T-helper 1 cell (primary cell): ENCODE measurements at regions not wholly inside any gene's neighbourhood (a gene's known extent, or its start where the extent isn't known, plus 50 kb on each side); places are given as distances from the start of the nearest gene placed in this dataset.
"Not testable (repeated sequence)": the region's sequence is repeated elsewhere in the genome, so short reads cannot be mapped to it uniquely, and the experiment has no call there.

Source experiments
- DNase-seq, 5 donors: peaks; one replicate each; pipeline ENCODE4 v3.0.0-alpha.2; 2012 to 2020

DNA sequence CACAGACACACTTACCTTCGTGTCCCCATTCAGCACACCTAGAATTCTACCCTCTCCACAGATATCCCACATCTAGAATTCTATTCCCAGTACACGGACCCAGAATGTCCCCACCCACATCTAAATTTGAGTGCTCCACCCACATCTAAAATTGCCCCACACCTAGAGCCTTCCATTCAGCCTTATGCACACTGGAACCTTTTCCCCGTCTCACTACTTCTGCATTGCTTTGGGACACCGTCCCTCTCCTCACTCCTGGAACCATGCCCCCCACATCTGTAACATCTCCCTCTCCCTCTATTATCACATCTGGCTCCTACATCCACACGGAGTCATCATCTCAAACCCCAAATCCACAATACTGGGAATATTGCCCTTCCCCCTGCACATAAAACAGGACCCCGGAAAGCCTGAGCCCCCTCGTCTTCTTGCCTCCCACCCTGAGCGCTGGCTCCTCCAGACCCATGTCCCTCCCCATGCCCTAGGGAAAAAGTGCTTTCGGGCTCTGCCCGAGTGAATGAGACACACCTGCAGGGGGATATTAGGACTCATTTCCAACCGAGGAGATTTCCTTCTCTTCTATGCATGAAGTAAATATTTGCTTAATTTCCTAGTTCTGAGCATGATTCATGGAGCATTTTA is 125.8 kb upstream of the UNC5B start:
- DNase-seq: no peak

DNA sequence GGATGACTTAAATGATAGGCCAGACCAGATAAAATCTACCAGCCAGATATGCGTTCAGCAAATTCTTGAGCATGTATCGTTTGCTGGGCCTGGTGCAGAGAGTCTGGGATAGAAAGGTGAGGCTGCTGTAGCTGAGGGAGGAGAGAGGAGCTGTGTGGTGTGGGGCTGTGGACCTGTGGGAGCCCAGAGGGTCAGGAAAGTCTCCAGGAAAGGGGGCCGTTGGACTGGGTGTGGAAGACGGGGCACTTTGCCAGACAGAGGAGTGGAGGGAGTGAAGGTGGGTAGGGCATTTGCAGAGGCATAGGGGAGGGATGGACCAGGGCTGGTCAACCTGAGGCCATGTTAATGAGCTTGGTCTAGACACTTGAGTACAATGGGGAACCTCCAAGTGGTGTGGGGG is 124.7 kb upstream of the UNC5B start:
- no peak for DNase-seq

DNA sequence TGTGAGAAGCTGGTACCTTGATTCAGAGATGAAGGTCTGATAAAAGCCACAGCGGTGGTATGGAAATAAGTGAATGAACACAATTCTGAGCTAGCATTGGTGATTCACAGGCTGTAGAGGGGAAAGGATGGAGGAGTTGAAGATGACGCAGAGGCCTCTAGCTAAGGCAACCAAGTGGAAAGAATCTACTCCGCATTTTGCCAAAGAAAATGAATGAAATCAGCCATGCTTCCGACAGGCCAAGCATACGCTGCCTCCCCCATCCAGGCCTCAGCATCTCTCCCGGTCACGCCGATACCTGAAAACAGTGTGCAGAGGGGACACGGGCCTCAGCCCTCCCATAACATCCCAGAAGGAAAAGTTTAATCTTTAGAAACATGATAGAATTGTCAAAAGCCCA is 124.3 kb upstream of the UNC5B start:
- no peak for DNase-seq

DNA sequence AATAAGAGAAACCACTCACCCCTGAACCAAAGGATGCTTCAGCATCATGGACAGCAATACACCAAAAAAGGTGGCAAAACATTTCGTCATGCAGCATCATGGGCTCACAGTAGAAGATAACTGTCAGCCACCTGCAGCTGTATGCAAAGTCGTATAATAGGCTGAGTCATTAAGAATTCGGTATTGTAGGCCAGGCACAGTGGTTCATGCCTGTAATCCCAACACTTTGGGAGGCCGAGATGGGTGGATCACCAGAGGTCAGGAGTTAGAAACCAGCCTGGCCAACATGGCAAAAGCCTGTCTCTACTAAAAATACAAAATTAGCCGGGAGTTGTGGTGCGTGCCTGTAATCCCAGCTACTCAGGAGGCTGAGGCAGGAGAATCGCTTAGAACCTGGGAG is 123.8 kb upstream of the UNC5B start:
- not testable (repeated sequence) for DNase-seq

DNA sequence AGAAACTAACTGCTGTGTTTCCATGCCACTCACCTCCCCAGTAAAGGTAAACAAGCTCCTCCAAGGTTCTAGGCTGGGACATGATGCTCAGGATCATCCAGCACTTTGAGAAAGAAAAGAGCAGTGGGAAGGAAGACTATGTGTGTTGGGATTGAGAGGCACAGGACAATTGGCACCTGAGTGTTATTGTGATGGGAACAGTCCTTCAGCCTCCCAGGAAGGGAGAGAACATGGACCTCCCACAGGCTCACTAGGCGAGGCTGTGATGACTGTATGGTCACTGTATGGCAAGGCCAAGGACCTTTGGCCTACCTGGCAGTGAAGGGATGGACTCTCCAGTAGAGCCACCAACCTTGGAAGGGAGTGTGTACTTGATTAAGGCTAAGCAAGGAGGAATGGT is 123.2 kb upstream of the UNC5B start:
- DNase-seq: no peak

DNA sequence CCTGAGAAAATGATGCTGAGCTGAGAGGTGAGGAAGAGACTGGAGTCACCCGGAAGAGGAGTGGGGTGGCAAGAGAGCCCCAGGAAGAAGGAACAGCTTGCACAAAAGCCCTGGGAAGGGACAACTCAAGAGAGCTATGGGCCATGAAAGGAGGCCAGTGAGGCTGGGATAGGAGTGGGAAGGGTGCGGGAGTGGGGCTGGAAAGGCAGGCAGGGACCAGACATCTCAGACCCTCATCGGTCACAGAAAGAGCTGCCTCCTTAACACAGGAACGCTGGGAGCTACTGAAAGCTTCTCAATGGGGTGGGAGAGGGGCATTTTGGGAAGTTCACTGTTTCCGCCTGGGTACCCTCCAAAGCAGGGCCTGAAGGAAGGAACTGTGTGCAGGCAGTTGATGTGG is 122.0 kb upstream of the UNC5B start:
- no peak for DNase-seq

DNA sequence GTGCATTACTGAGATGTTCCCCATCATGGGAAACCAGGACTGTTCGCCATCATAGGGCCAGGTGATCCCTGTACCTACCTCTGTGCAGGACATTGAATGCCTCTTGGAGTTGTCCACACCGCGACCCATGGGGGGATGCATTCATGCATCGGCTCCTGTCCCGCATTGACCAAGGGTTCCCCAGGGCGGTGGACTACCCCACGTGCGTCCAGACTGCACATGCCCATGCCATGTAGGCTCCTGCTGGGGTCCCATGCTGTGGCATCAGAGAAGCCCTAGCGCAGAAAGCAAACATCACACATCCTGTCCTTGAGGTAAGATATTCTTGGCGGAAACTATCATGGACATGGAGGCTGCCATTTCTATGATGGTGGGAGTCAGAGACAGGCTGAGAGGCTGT is 121.6 kb upstream of the UNC5B start:
- no peak for DNase-seq

DNA sequence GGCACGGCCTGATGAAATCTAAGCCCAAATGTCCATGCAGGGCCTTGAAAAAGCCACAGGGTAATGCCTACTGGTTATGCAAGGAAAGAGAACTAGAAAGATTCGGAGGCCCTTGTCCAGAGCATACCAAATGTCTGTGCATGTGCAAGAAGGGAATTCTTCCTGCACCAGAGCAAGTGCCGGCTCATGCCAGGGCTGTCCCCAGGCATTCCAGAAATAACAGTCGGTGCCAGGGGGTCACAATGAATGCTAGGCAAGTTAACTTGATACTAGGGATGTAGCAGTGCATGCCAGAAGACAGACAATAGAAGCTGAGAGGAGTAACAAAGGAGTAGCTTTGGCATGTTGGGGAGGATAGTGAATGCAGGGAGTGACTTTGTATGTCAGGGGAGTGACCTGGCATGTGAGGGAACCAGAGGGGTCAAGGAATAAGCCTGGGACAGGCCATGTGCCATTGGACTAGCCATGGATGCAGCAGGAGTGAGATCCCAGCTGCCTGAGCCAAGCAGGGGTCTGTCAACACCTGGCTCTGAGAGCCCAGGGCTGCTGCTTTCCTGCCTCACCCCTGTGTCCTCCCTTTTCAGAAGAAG is 119.5 kb upstream of the UNC5B start:
- DNase-seq: no peak

DNA sequence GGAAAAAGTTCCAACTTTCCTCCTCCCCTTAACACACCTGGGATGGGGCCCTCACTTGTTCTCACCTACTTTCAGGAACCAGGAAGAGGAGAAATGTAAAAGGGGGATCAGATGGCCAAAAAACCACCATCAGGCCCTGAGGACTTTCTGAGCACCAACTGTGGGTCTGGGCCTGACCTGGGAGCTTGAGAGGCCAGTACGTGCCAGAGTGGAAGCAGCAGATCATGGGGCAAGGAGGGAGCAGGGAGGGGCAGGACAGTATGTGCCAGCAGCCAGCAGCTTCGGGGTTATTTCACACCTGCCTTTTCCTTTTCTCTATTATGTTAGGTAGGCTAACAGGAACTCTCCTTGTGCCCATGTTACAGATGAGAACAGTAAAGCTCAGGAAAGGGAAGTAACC is 118.8 kb upstream of the UNC5B start:
- no peak for DNase-seq

DNA sequence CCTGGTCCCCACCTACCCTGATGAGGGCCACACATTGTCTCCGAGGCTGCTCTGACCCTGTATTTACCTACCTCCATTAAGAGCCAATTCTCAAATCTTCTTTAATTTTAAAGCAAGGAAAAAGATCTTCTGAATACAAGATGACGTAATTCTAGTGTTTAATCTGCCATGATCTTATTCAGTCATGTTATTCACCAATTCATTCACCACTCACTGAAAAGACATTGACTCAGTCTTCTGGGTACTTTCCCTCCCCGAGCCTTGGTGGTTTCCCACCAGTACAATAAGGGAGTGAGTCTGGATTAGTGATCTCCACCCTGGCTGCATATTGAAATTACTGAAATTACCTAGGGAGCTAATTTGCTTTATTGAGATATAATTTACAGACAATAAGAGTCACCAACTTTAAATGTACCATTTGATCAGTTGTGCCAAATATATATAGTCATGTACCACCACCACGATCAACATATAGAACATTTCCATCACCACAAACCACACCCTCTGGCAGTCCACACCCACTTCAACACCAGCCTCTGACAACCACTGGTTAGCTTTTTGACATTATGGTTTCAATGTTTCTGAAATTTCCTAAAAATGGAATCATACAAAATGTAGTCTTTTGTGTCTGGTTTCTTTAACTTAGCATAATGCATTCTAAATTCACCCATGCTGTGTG is 117.5 kb upstream of the UNC5B start:
- no peak for DNase-seq

DNA sequence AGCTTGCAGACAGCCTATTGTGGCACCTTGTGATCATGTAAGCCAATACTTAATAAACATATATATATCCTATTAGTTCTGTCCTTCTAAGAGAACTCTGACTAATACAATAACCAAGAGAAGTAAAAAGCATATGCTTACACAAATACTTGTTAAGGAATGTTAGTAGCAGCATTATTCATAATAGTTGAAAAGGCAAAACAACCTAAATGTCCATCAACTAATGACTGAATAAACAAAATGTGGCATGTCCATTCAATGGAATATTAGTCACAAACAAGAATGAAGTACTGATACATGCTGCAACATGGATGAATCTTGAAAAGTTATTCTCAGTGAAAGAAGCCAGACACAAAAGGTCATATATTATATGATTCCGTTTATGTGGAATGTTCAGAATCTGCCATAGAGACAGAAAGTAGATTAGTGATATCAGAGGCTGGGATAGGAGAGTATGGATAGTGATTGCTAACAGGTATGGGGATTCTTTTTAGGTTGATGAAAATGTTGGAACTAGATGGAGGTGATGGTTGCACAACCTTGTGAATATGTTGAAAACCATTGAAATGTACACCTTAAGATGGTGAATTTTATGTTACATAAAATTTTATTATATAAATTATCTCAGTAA is 112.5 kb upstream of the UNC5B start:
- no peak for DNase-seq

DNA sequence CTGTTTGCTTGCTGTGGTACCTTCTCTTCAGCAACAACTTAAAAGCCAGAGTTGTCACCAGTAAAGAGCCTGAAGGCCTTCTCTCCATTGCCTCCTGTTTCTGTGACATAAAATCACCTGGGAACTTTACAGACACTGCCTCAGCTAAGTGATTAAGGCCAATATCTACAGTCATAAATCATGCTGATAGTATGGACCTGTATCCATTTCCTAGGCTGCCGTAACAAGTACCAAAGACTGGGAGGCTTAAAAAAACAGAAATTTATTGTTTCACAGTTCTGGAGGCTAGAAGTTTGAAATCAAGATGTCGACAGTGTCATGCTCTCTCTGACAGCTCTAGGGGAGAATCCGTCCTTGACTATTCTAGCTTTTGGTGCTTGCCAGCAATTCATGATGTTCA is 108.4 kb upstream of the UNC5B start:
- DNase-seq: no peak

DNA sequence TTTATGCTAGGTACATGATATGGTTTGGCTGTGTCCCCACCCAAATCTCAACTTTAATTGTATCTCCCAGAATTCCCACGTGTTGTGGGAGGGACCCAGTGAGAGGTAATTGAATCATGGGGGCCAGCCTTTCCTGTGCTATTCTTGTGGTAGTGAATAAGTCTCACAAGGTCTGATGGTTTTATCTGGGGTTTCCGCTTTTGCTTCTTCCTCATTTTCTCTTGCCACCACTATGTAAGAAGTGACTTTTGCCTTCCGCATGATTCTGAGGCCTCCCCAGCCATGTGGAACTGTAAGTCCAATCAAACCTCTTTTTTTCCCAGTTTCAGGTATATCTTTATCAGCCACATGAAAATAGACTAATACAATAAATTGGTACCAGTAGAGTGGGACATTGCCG is 106.2 kb upstream of the UNC5B start:
- DNase-seq: not testable (repeated sequence)

DNA sequence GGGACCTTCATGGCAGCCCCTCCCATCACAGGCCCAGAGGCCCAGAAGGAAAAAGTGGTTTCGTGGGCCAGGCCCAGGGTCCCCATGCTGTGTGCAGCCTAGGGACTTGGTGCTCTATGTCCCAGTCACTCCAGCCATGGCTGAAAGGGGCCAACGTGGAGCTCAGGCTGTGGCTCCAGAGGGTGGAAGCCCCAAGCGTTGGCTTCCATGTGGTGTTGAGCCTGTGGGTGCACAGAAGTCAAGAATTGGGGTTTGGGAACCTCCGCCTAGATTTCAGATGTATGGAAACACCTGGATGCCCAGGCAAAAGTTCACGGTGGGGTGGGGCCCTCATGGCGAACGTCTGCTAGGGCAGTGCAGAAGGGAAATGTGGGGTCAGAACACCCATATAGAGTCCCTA is 105.3 kb upstream of the UNC5B start:
- not testable (repeated sequence) for DNase-seq

DNA sequence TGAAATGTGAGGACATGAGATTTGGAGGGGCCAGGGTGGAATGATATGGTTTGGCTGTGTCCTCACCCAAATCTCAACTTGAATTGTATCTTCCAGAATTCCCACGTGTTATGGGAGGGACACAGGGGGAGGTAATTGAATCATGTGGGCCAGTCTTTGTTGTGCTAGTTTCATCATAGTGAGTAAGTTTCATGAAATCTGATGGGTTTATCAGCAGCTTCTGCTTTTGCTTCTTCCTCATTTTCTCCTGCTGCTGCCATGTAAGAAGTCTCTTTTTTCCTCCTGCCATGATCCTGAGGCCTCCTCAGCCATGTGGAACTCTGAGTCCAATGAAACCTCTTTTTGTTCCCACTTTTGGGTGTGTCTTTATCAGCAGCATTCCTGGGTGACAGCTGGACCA is 104.3 kb upstream of the UNC5B start:
- not testable (repeated sequence) for DNase-seq

DNA sequence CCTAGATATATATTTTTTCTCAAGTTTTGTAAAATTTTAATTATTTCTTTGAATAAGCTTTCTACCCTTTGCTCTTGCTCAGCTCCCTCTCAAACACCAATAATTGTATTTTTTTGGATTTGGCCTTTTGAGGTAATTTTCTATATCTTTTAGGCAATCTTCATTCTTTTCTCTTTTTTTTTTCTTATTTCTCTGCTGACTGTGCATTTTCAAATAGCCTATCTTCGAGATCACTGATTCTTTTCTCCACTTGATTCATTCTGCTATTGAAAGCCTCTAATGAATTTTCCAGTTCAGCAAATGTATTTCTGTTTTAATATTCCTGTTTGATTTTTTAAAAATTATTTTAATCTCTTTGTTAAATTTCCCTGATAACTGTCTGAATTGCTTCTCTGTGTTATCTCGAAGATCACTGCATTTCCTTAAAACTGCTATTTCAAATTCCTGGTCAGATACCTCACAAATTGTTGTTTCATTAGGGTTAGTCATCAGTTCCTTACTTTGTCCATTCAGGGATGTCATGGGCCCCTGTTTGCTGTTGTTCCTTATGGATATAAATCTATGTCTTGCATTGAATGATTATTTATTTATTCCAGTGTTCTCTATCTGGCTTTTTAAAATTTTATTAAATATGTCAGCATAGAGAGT is 100.1 kb upstream of the UNC5B start:
- DNase-seq: no peak

DNA sequence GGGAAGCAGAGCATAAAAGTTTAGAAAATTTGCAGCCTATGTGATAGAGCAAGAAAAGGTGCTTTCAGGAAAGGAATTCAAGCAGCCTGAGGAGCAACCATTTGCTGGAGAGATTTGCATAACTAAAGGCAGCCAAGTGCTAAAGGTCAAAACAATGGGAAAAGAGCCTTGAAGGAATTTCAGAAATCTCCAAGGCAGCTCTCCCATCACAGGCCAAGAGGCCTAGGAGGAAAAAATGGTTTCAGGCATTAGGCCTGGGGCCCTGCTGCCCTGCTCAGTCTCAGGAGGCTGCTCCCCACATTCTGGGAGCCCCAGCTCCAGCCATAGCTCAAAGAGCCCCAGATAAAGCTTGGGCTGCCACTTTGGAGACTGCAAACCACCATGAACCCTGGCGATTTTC is 95.9 kb upstream of the UNC5B start:
- no peak for DNase-seq

DNA sequence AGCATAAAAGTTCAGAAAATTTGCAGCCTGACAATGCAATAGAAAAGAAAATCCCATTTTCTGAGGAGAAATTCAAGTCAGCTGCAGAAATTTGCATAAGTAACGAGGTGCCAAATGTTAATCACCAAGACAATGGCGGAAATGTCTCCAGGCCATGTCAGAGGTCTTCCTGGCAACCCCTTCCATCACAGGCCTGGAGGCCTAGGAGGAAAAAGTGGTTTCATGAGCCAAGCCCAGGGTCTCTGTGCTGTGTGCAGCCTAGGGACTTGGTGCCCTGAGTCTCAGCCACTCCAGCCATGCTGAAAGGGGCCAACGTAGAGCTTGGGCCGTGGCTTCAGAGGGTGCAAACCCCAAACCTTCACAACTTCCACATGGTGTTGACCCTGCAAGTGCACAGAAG is 94.8 kb upstream of the UNC5B start:
- not testable (repeated sequence) for DNase-seq

DNA sequence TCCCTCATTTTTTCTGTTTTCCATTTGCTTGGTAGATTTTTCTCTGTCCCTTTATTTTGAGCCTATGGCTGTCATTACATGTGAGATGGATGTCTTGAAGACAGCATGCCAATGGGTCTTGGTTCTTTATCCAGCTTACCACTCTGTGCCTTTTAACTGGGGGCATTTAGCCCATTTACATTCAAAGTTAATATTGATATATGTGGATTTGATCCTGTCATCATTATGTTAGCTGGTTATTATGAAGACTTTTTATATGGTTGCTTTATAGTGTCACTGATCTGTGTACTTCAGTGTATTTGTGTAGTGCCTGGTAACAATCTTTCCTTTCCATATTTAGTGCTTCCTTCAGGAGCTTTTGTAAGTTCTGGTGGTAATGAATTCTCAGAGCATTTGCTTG is 89.3 kb upstream of the UNC5B start:
- DNase-seq: no peak

DNA sequence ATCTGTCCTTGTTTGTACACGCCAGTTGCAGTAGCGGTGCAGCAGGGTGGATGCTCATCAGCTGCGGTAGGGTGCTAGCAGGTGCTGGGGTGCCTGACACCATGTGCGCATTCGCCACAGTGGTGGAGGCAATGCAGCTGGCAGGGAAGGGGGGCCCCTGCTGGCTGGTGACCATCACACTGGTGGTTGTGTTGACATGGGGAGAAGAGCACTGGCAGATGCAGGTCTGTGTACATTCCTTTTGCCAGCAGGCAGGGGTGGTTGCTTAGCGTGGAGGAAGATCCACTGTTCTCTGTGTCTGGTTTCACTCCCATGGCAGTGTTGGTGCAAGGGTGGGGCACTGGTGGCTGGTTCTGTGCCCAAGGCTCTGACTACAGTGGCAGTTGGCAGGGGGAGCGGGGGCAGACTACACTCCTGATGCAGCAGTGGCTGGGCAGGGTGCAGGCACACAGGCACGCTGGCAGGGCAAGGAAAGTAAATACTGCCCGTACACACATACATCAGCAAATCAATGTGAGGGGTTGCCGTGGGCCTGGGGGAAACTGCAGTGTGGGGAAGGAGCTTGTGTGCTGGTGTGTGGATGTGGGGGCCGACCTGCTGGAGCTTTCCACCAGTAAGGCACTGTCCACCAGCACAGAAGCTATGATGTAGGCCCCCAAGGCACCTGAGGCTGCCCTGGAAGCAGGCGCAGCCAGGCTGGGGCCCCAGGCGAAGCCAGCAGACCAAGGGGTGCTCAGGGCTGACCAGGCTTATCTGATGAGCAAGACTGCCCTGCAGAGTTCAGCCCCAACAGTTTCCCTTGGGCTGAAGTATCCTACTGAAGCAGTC is 87.2 kb upstream of the UNC5B start:
- no peak for DNase-seq

DNA sequence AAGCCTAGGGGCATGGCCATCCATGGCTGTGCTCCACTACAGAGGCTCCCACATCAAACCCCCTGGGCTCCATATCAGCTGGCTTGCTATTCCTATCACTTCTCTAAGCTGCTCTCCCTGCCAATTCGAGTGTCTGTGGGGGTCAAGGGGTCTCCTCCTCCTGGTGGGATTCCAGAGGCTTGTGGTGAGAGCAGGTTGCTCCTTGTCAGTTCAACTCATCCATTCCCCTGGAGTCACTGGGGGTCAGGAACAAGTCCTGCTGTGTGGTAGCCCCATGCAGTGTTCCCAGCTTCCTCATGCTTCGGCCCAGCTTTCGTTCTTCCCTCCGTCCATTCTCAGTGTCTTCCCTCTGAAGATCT is 86.6 kb upstream of the UNC5B start:
- no peak for DNase-seq

DNA sequence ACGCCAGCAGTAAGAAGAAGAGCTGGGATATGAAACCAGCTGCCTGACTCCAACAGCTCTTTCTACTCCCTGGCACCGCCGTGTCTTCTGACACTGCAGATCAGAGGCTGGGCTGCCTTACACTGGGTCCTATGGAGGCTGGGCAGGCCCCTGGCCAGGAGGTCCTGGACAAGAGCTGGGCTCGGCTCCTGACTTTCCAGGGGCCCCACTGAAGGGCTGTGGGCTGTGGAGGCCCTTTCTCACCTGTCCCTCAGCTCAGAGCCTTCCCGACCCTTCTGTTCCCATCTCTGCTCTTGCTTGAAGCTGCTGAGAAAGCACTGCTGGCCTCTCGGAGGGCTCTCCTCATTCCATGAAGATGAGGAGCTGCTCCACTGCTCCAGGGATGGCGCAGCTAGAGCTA is 85.9 kb upstream of the UNC5B start:
- no peak for DNase-seq

DNA sequence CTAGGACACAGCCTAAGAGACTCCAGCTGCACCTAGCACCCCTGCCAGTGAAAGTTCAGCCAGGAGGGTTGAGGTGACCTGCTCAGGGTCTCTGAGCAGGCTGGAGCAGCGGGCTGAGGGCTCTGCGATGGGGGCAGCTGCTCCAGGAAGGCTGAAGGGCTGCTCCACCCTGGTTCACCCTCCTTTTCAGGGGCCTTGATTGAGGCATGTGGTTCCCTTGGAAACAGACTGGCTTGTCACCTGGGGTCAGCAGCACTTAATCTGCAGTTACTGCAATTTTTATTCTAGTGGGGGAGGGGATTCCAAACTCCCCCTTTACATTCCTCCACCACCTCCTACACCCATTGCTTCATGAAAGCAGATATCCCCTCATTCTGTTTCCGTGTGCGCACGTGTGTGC is 85.3 kb upstream of the UNC5B start:
- DNase-seq: no peak
